ENCODE measurements at regions not wholly inside any gene's neighbourhood (a gene's known extent, or its start where the extent isn't known, plus 50 kb on each side); places are given as distances from the start of the nearest gene placed in this dataset.
A peak's percentile ranks its signal among the peaks of the same experiment; 100 is the strongest.

DNA sequence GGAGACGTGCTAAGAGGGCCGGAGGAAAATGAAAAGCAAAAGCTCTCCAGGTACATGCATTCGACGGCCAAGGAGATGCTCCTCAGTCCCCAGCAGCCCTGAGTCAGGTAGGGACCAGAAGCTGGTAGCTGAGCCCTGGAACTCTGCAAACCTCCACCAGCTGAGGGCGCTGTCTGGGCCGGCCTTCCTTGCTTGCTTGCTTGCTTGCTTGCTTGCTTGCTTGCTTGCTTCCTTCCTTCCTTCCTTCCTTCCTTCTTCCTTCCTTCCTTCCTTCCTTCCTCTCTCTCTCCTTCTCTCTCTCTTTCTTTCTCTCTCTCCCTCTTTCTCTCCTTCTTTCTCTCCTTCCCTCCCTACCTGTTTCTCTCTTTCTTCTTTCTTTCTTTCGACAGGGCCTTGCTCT, 94.6 kb upstream of the RASGRF1 start:
- DNase-seq, result peak; percentile 23

DNA sequence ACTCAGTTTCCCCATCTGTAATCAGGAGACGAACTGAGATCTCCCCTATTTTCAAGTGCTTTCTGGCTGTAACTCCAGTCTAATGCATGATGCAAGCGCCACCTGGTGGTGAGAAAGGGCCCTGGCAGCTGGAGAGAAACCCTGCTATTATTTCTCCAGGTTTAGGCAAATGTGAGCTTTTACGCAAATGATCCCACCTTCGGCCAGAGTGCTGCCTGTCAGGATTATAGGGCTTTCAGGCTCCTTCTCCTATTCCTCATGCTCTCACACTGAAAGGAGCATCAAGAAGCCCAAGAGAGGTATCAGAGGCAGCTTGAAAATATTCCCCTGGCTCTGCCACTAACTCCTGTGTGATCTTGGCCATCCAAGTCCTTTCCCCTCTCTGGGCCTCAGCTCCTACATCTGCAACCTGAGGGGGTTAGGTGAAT, 93.9 kb upstream of the RASGRF1 start:
- DNase-seq, result peak; percentile 72

GRCh38 chr15:79180318-79180717, 89.7 kb upstream of the RASGRF1 start:
- no peak for DNase-seq

GRCh38 chr15:79179597-79179996, 89.0 kb upstream of the RASGRF1 start:
- DNase-seq, result no peak

- no peak for DNase-seq
Measured at GRCh38 chr15:79179108-79179561, 88.6 kb upstream of the RASGRF1 start.

GRCh38 chr15:79178594-79178993, 88.0 kb upstream of the RASGRF1 start:
- no peak for DNase-seq

GRCh38 chr15:79176151-79176550, 85.6 kb upstream of the RASGRF1 start:
- DNase-seq, result no peak

DNA sequence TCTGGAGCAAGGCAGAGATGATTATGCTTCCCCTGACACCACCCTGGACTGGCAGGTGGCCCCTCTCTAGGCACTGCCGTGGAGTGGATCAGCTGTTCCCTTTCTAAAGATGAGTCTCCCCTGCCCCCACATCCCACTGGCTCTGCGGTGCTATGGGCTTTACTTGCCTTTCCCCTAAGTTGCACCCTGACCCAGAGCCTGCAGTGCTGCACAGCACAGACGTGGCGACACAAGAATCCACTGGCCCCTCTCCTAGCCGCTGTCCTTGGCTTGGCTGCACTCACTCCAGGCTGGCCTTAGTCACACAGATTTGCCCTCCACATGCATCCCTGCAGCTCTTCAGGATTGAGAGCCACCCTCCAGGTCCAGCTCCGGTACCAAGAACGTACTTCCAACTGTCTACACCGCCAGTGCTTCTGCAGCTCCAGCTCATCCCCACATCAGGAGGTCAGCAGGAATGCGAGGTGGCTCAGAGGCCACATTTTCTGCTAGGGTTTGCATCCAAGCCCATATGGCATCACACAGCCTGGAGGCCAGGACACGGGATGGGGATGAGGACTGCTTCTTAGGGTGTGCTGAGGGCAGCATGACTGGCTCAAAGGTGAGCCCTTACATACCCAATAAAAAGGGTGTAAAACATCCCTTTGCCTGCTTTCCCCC, 82.4 kb upstream of the RASGRF1 start:
- no peak for DNase-seq

DNA sequence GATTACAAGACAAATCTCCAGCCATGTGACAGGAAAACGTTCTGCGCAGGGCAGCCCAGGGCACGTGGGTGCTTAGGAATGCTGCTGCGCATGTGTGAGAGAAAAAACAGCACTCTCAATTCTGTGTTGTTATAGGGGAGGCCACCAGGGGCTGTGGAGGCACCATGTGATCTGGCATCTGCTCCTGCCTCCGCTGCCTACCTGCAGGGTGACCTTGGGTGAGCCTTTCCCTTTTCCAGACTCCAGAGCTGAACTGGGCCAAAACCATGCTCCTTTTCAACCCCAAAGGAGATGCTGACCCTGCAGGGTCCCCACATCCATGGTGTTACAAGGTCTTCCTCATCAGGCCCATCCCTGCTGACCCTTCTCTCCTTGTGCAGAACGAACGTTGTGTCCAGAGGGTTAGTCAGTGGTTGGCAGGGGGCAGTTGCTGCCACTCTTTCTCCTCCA, 81.5 kb upstream of the RASGRF1 start:
- no peak for DNase-seq

GRCh38 chr15:79171320-79172031, 80.9 kb upstream of the RASGRF1 start:
- DNase-seq, result no peak

- DNase-seq, result no peak
Measured at GRCh38 chr15:79170256-79170664, 79.7 kb upstream of the RASGRF1 start.

DNA sequence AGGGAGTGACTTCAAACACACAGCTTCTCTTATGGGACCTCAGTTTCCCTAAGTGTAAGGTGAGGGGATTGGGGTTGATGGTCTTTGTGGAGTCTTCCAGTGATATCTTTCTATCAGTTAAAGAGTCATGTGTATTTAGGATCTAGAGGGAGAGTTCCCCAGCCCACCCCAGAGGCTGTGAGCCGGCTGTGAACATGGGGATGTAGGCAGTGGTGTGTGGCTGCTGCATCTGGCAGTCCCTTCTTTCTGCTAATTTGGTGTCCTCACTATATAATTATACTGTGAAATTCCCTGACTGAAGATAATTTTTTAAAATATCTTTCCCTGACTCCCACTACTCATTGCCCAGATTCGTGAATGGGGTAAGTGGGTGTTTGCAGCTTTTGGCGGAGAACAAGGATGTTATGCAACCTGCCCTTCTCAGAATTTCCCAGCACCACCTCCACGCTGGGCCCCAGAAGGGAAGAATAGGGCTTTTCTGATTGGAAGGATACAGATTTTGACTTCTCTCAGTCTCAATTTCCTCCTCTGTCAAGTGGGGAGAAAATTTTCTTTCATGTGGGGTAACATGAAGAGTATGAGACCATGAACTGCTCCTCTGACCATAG, 79.0 kb upstream of the RASGRF1 start:
- no peak for DNase-seq

- no peak for DNase-seq
Measured at GRCh38 chr15:79168922-79169456, 78.4 kb upstream of the RASGRF1 start.

DNA sequence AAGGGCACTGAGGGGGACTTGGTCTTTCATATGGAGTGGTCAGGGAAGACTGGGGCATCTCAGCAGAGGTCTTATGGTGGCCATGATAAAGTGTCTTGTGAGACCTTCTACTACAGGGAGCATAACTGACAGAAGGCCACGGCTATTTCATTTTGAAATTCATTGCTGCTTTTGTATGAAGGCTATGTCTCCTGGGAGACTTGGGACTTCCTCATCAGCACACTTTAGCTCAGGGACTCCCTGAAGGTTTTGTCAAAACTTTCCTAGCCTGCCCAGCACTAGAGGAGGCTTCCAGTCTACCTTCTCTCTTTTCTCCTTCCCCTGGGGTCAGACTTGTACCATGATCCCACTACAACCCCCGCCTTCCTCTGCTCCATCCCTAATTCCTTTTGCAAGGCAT, 77.2 kb upstream of the RASGRF1 start:
- no peak for DNase-seq

GRCh38 chr15:79166311-79166955, 75.9 kb upstream of the RASGRF1 start:
- DNase-seq, result no peak

DNA sequence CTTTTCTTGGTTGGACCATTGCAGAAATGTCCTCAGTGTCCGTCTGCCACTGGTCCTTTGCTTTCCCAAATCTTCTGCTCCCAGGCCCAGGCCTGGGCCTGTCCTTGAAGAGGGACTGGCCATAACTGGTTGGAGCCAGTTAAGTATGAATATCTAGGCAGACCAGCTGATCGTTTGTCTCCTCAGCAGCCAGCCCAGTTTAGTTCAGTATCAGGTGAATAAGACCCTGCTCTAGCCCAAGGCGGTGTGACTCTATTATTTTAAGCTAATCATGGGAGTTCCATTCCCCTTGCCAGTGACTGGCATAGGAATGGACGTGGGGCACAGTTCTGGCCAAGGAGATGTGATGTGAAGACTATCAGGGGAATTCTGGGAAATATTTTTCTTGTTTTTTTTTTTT, 73.9 kb upstream of the RASGRF1 start:
- no peak for DNase-seq

- no peak for DNase-seq
Measured at GRCh38 chr15:79164043-79164442, 73.5 kb upstream of the RASGRF1 start.

- no peak for DNase-seq
Measured at GRCh38 chr15:79163395-79163794, 72.8 kb upstream of the RASGRF1 start.

DNA sequence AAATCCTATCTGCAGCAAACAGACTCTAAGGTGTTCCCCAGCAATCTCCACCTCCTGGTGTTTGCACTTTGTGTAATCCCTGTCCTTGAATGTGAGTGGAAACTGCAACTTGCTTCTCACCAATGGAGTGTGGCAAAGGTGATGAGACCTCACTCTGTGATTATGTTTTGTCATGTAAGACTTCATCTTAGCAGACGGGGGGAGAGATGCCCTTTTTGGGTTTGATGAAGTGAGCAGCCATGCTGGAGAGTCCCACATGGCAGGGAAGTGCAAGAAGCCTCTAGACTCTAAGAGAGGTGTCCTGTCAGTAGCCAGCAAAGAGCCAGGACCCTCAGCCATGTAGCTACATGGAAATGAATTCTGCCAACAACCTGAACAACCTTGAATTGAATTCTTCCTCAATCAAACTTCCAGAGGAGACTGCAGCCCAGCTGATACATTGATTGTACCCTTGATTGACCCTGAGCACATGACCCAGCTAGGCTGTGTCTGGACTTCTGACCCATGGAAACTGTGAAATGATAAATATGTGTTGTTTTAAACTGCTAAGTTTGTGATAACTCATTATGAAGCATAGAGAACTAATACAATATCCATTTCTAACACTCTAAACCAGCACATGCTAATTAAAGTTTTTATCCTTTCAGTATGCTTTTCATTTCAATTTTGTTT, 71.4 kb upstream of the RASGRF1 start:
- no peak for DNase-seq

DNA sequence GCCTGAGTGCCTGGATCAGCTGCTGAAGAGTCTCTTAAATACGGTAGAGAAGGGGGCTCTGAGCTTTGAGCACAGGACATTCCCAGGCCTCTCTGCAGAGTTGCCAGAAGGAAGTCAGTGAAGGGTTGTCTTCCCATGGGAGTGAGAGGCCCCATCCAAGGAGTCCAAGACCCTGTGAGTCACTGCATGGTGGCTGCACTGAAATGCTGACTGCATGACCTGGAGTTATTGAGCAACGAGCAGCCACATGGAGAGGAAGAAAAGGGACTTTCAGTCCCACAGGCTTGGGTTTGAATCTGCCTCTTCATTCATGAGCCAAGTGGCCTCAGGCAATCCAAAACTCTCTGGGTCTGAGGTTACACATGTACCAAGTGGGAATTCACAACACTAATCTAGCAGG, 69.6 kb upstream of the RASGRF1 start:
- DNase-seq, result no peak

GRCh38 chr15:79157631-79158592, 67.3 kb upstream of the RASGRF1 start:
- DNase-seq, result no peak
